Transverse colon (tissue), 4 donors: ENCODE measurements at regions not wholly inside any gene's neighbourhood (a gene's known extent, or its start where the extent isn't known, plus 50 kb on each side); places are given as distances from the start of the nearest gene placed in this dataset.

Source experiments
- CTCF ChIP-seq, 5 experiments: fragments of 200-600 bp in 3 of 5; fragments of 450-650 bp in 2 of 5; sonication (generic) in 3 of 5; IDR thresholded peaks; 1 replicate in 2 of 5; 2 replicates in 3 of 5; pipeline ENCODE4 v1.5.1; 2016 to 2017; ENCODE audit warnings: antibody characterized with exemption in 5 of 5, inconsistent platforms in 3 of 5, mild to moderate bottlenecking in 2 of 5, moderate library complexity in 1 of 5
- EP300 ChIP-seq: sonication (generic); formaldehyde crosslinking; IDR thresholded peaks from one replicate; pipeline ENCODE4 v1.6.1; 2017; ENCODE audit warnings: antibody characterized with exemption, low read depth
- POLR2A ChIP-seq: fragments of 450-650 bp; IDR thresholded peaks from one replicate; pipeline ENCODE4 v1.6.1; 2016; ENCODE audit warnings: antibody characterized with exemption, mild to moderate bottlenecking, moderate library complexity
- POLR2AphosphoS5 ChIP-seq, 3 donors: sonication (generic); formaldehyde crosslinking; IDR thresholded peaks; one replicate each; pipeline ENCODE4 v1.6.1; 2016; ENCODE audit warnings: antibody characterized with exemption in 3 of 3

DNA sequence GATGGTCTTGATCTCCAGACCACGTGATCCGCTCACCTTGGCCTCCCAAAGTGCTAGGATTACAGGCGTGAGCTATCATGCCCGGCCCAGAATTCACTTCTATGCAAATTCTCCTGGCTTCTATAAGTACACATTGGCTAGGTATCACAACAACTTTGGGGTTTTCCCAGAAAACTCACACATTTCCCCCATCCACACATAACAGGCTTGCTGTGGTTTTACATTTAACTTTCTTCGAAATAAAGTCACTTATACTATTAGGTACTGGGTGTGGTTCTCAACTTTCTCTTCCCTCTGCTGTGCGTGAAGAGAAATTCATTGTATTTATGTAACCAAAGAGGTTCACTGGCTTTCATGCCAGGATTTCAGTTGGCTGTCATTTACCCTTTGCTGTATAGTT lies 439.4 kb upstream of the CWC22 start:
- TF ChIP-seq POLR2A (no peak), CTCF (IDR thresholded peaks at IDR 0.05) (no peak), EP300 (no peak), POLR2AphosphoS5 (IDR thresholded peaks at IDR 0.05) (no peak)
